HG03097 (cell line): ENCODE measurements at regions not wholly inside any gene's neighbourhood (a gene's known extent, or its start where the extent isn't known, plus 50 kb on each side); places are given as distances from the start of the nearest gene placed in this dataset.
"Not testable (repeated sequence)": the region's sequence is repeated elsewhere in the genome, so short reads cannot be mapped to it uniquely, and the experiment has no call there.

Experiments used
- ATAC-seq: cut with Tn5 transposase; IDR thresholded peaks from one replicate; pipeline ENCODE4 v1.9.1; 2021; ENCODE audit not compliant: unreplicated experiment, low FRiP score

- ATAC-seq: no peak
Observed at GRCh38 chr2:105541189-105542050, 142.6 kb upstream of the FHL2 start.

- no peak for ATAC-seq
Observed at GRCh38 chr2:105540642-105541041, 141.8 kb upstream of the FHL2 start.

- no peak for ATAC-seq
Observed at GRCh38 chr2:105539331-105539730, 140.5 kb upstream of the FHL2 start.

- ATAC-seq: no peak
Observed at GRCh38 chr2:105538840-105539239, 140.0 kb upstream of the FHL2 start.

GRCh38 chr2:105537920-105538319 is 139.1 kb upstream of the FHL2 start:
- no peak for ATAC-seq

- no peak for ATAC-seq
Observed at GRCh38 chr2:105537466-105537865, 138.6 kb upstream of the FHL2 start.

GRCh38 chr2:105536175-105536574 is 137.3 kb upstream of the FHL2 start:
- no peak for ATAC-seq

GRCh38 chr2:105529258-105529657 is 130.4 kb upstream of the FHL2 start:
- not testable (repeated sequence) for ATAC-seq

- no peak for ATAC-seq
Observed at GRCh38 chr2:105526000-105526925, 127.4 kb upstream of the FHL2 start.

GRCh38 chr2:105525201-105525600 is 126.3 kb upstream of the FHL2 start:
- ATAC-seq: no peak

GRCh38 chr2:105522645-105523044 is 123.8 kb upstream of the FHL2 start:
- no peak for ATAC-seq

- ATAC-seq: no peak
Observed at GRCh38 chr2:105521616-105522015, 122.8 kb upstream of the FHL2 start.

GRCh38 chr2:105521176-105521575 is 122.3 kb upstream of the FHL2 start:
- ATAC-seq: no peak

GRCh38 chr2:105519516-105519915 is 120.7 kb upstream of the FHL2 start:
- ATAC-seq: no peak

GRCh38 chr2:105518897-105519296 is 120.0 kb upstream of the FHL2 start:
- no peak for ATAC-seq

GRCh38 chr2:105517814-105518705 is 119.2 kb upstream of the FHL2 start:
- no peak for ATAC-seq

GRCh38 chr2:105515581-105516415 is 116.9 kb upstream of the FHL2 start:
- ATAC-seq: no peak

- ATAC-seq: no peak
Observed at GRCh38 chr2:105514576-105514975, 115.7 kb upstream of the FHL2 start.

- no peak for ATAC-seq
Observed at GRCh38 chr2:105510761-105511528, 112.1 kb upstream of the FHL2 start.
